HepG2 (cell line): ENCODE measurements at regions not wholly inside any gene's neighbourhood (a gene's known extent, or its start where the extent isn't known, plus 50 kb on each side); places are given as distances from the start of the nearest gene placed in this dataset.

Experiments used
- AGO1 ChIP-seq: fragments of 200-400 bp; formaldehyde crosslinking; IDR thresholded peaks from 2 replicates; pipeline ENCODE4 v1.6.1; 2017; ENCODE audit warnings: mild to moderate bottlenecking, low read depth, low read length, moderate library complexity; ENCODE audit not compliant: poor library complexity, severe bottlenecking
- AHR ChIP-seq: IDR thresholded peaks from 2 replicates; pipeline ENCODE4 v1.6.1; 2018; ENCODE audit warnings: missing genetic modification reagents, missing compliant biosample characterization
- FOSL2 ChIP-seq: sonication (generic); formaldehyde crosslinking; IDR thresholded peaks from 2 replicates; pipeline ENCODE4 v1.4.0; 2020; ENCODE audit warnings: missing genetic modification reagents
- KAT8 ChIP-seq: IDR thresholded peaks from 2 replicates; pipeline ENCODE4 v1.6.1; 2016; ENCODE audit warnings: missing genetic modification reagents, missing compliant biosample characterization
- NR2F6 ChIP-seq, 2 experiments: IDR thresholded peaks; 2 replicates each; pipeline ENCODE4 v1.6.1; 2016; ENCODE audit warnings: antibody characterized with exemption in 1 of 2, mild to moderate bottlenecking in 1 of 2
- PHF21A ChIP-seq: sonication (generic); formaldehyde crosslinking; IDR thresholded peaks from 2 replicates; pipeline ENCODE4 v1.5.0; 2020; ENCODE audit warnings: mild to moderate bottlenecking, missing genetic modification reagents
- SIN3A ChIP-seq: IDR thresholded peaks from 2 replicates; pipeline ENCODE4 v1.6.1; 2011; ENCODE audit warnings: low read depth, mild to moderate bottlenecking, control low read depth, low read length, borderline replicate concordance
- SOX5 ChIP-seq: IDR thresholded peaks from 2 replicates; pipeline ENCODE4 v1.6.1; 2016; ENCODE audit warnings: borderline replicate concordance
- SP4 ChIP-seq: sonication (generic); formaldehyde crosslinking; IDR thresholded peaks from 2 replicates; pipeline ENCODE4 v1.8.1; 2023; ENCODE audit warnings: mild to moderate bottlenecking, missing genetic modification reagents
- SYNCRIP ChIP-seq: fragments of 200-400 bp; formaldehyde crosslinking; IDR thresholded peaks from 2 replicates; pipeline ENCODE4 v1.6.1; 2018; ENCODE audit warnings: mild to moderate bottlenecking, low read depth, low read length; ENCODE audit not compliant: insufficient read depth
- TAF1 ChIP-seq: sonication (generic); formaldehyde crosslinking; IDR thresholded peaks from 2 replicates; pipeline ENCODE4 v1.4.0; 2020; ENCODE audit warnings: missing genetic modification reagents
- ZFP90 ChIP-seq: sonication (generic); formaldehyde crosslinking; IDR thresholded peaks from 2 replicates; pipeline ENCODE4 v1.8.0; 2022; ENCODE audit warnings: missing genetic modification reagents, mild to moderate bottlenecking, inconsistent platforms, borderline replicate concordance
- ZMYM3 ChIP-seq: sonication (generic); formaldehyde crosslinking; IDR thresholded peaks from 2 replicates; pipeline ENCODE4 v1.5.1; 2020; ENCODE audit warnings: mild to moderate bottlenecking, missing genetic modification reagents
- ZNF143 ChIP-seq: sonication (generic); formaldehyde crosslinking; IDR thresholded peaks from 2 replicates; pipeline ENCODE4 v1.4.0; 2020; ENCODE audit warnings: missing genetic modification reagents
- ZNF264 ChIP-seq: sonication (generic); formaldehyde crosslinking; IDR thresholded peaks from 2 replicates; pipeline ENCODE4 v1.4.0; 2020; ENCODE audit warnings: missing genetic modification reagents
- ZNF30 ChIP-seq: sonication (generic); formaldehyde crosslinking; IDR thresholded peaks from 2 replicates; pipeline ENCODE4 v1.5.0; 2020; ENCODE audit warnings: mild to moderate bottlenecking, missing genetic modification reagents
- ZNF383 ChIP-seq: sonication (generic); formaldehyde crosslinking; IDR thresholded peaks from 2 replicates; pipeline ENCODE4 v1.4.0; 2020; ENCODE audit warnings: missing genetic modification reagents, mild to moderate bottlenecking, borderline replicate concordance
- ZNF564 ChIP-seq: sonication (generic); formaldehyde crosslinking; IDR thresholded peaks from 2 replicates; pipeline ENCODE4 v1.8.1; 2023; ENCODE audit warnings: mild to moderate bottlenecking, missing genetic modification reagents
- ZNF776 ChIP-seq: sonication (generic); formaldehyde crosslinking; IDR thresholded peaks from 2 replicates; pipeline ENCODE4 v1.4.0; 2020; ENCODE audit warnings: mild to moderate bottlenecking, missing genetic modification reagents
- TF ChIP-seq, protein P1 (sequence below): sonication (generic); formaldehyde crosslinking; IDR thresholded peaks from 2 replicates; pipeline ENCODE4 v1.4.0; 2020; ENCODE audit warnings: mild to moderate bottlenecking, missing genetic modification reagents
- TF ChIP-seq, protein P2 (sequence below): sonication (generic); formaldehyde crosslinking; IDR thresholded peaks from 2 replicates; pipeline ENCODE4 v1.4.0; 2020; ENCODE audit warnings: low read depth, mild to moderate bottlenecking, missing genetic modification reagents
- TF ChIP-seq, protein P3 (sequence below): sonication (generic); formaldehyde crosslinking; IDR thresholded peaks from 2 replicates; pipeline ENCODE4 v1.4.0; 2020; ENCODE audit warnings: missing genetic modification reagents; ENCODE audit errors: not compliant biosample characterization
- TF ChIP-seq, protein P4 (sequence below): sonication (generic); formaldehyde crosslinking; IDR thresholded peaks from 2 replicates; pipeline ENCODE4 v1.5.1; 2020; ENCODE audit warnings: mild to moderate bottlenecking, moderate library complexity, missing genetic modification reagents
- TF ChIP-seq, protein P5 (sequence below): sonication (generic); formaldehyde crosslinking; IDR thresholded peaks from 2 replicates; pipeline ENCODE4 v1.8.1; 2023; ENCODE audit warnings: mild to moderate bottlenecking, missing genetic modification reagents

DNA sequence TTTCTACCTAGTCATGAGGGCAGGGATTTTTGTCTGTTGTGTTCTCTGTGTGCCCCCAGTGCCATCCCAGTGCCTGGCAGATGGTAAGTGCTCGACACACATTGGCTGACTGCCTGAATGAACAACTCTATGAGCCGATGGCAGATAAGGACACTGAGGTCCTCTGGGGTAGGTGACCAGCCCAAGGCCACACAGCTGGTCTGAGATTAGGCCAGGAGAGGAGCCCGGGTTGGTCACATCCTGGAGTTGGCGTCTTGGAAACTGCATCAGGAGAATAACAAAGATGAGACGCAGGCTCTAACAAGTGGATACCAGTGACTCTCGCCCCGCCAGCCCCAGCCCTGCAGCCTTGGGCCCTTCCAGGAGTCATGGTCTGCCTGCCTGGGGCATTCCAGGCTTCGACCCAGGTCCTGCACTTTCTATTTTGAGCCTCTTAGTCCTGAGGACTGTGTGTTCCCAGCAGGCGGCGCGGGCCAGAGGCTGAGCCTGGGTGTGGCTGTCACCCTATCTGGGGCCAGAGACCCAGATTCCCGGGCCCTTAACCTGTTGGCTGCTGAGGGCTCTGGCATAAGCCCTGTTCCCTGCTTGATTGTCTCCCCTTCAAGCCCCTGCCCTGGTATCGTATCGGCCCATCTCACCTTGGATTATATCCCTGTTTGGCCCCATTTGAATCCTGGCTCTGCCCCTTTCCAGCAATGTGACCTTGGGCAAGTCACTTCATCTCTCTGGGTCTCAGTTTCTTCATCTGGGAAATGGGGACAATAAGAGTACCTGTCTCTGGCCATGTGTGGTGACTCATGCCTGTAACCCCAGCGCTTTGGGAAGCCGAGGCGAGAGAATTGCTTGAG lies 88.3 kb downstream of the CEBPB start (continued):
- TF ChIP-seq SOX5 (peak; percentile 69), FOSL2 (CRISPR knock-in tag) (peak; percentile 26; the same call in 1 of the 2 replicates), ZNF264 (CRISPR knock-in tag) (peak; percentile 65; the same call in 1 of the 2 replicates), AHR (CRISPR knock-in tag) (peak; percentile 59; the same call in 1 of the 2 replicates), KAT8 (CRISPR knock-in tag) (peak; percentile 85), SYNCRIP (no peak), ZNF383 (CRISPR knock-in tag) (peak; percentile 83; the same call in 1 of the 2 replicates), AGO1 (no peak), ZNF776 (CRISPR knock-in tag) (peak; percentile 49; the same call in 1 of the 2 replicates), ZFP90 (CRISPR knock-in tag) (0 out of 2 replicates have a peak, but pooled peaks have one; percentile 52), SIN3A (no peak), ZMYM3 (CRISPR knock-in tag) (peak; percentile 99), ZNF564 (no peak; the same call in 1 of the 2 replicates), ZNF143 (CRISPR knock-in tag) (peak; percentile 76), PHF21A (CRISPR knock-in tag) (peak; percentile 85), NR2F6 (IDR thresholded peaks at IDR 0.05) (peak; percentile 43), NR2F6 (CRISPR knock-in tag; IDR thresholded peaks at IDR 0.05) (0 out of 2 replicates have a peak, but pooled peaks have one; percentile 56), SP4 (CRISPR knock-in tag) (peak; percentile 69), ZNF30 (no peak), TAF1 (CRISPR knock-in tag) (peak; percentile 48; the same call in 1 of the 2 replicates)
- TF ChIP-seq, protein P1, sequence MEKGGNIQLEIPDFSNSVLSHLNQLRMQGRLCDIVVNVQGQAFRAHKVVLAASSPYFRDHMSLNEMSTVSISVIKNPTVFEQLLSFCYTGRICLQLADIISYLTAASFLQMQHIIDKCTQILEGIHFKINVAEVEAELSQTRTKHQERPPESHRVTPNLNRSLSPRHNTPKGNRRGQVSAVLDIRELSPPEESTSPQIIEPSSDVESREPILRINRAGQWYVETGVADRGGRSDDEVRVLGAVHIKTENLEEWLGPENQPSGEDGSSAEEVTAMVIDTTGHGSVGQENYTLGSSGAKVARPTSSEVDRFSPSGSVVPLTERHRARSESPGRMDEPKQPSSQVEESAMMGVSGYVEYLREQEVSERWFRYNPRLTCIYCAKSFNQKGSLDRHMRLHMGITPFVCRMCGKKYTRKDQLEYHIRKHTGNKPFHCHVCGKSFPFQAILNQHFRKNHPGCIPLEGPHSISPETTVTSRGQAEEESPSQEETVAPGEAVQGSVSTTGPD (CRISPR knock-in tag): no peak
- TF ChIP-seq, protein P2, sequence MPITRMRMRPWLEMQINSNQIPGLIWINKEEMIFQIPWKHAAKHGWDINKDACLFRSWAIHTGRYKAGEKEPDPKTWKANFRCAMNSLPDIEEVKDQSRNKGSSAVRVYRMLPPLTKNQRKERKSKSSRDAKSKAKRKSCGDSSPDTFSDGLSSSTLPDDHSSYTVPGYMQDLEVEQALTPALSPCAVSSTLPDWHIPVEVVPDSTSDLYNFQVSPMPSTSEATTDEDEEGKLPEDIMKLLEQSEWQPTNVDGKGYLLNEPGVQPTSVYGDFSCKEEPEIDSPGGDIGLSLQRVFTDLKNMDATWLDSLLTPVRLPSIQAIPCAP (CRISPR knock-in tag): no peak
- TF ChIP-seq, protein P3, sequence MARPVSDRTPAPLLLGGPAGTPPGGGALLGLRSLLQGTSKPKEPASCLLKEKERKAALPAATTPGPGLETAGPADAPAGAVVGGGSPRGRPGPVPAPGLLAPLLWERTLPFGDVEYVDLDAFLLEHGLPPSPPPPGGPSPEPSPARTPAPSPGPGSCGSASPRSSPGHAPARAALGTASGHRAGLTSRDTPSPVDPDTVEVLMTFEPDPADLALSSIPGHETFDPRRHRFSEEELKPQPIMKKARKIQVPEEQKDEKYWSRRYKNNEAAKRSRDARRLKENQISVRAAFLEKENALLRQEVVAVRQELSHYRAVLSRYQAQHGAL (CRISPR knock-in tag): no peak
- TF ChIP-seq, protein P4, sequence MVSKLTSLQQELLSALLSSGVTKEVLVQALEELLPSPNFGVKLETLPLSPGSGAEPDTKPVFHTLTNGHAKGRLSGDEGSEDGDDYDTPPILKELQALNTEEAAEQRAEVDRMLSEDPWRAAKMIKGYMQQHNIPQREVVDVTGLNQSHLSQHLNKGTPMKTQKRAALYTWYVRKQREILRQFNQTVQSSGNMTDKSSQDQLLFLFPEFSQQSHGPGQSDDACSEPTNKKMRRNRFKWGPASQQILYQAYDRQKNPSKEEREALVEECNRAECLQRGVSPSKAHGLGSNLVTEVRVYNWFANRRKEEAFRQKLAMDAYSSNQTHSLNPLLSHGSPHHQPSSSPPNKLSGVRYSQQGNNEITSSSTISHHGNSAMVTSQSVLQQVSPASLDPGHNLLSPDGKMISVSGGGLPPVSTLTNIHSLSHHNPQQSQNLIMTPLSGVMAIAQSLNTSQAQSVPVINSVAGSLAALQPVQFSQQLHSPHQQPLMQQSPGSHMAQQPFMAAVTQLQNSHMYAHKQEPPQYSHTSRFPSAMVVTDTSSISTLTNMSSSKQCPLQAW: 0 out of 2 replicates have a peak, but pooled peaks have one; percentile 35
- TF ChIP-seq, protein P5, sequence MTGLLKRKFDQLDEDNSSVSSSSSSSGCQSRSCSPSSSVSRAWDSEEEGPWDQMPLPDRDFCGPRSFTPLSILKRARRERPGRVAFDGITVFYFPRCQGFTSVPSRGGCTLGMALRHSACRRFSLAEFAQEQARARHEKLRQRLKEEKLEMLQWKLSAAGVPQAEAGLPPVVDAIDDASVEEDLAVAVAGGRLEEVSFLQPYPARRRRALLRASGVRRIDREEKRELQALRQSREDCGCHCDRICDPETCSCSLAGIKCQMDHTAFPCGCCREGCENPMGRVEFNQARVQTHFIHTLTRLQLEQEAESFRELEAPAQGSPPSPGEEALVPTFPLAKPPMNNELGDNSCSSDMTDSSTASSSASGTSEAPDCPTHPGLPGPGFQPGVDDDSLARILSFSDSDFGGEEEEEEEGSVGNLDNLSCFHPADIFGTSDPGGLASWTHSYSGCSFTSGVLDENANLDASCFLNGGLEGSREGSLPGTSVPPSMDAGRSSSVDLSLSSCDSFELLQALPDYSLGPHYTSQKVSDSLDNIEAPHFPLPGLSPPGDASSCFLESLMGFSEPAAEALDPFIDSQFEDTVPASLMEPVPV (CRISPR knock-in tag): no peak
